NCI-H748 treated with DMSO at 0.1 percent for 48 hours (cell line): ENCODE measurements at regions not wholly inside any gene's neighbourhood (a gene's known extent, or its start where the extent isn't known, plus 50 kb on each side); places are given as distances from the start of the nearest gene placed in this dataset.
"Not testable (repeated sequence)": the region's sequence is repeated elsewhere in the genome, so short reads cannot be mapped to it uniquely, and the experiment has no call there.

Experiments used
- DNase-seq: peaks from one replicate; lab custom pipeline; 2025; lab: John Stamatoyannopoulos, UW

GRCh38 chr1:177891809-177892208 lies 78.0 kb downstream of the SEC16B start:
- DNase-seq, result no peak

- DNase-seq, result no peak
These were observed 79.4 kb downstream of the SEC16B start for GRCh38 chr1:177890479-177890878.

GRCh38 chr1:177884479-177885021 lies 85.3 kb downstream of the SEC16B start:
- DNase-seq, result no peak

GRCh38 chr1:177883581-177883980 lies 86.3 kb downstream of the SEC16B start:
- DNase-seq, result no peak

GRCh38 chr1:177880339-177880891 lies 89.4 kb downstream of the SEC16B start:
- DNase-seq, result peak; percentile 2

- no peak for DNase-seq
These were observed 92.8 kb downstream of the SEC16B start for GRCh38 chr1:177877086-177877485.

- DNase-seq, result no peak
These were observed 96.6 kb downstream of the SEC16B start for GRCh38 chr1:177873238-177873637.

- peak; percentile 59 for DNase-seq
These were observed 97.5 kb downstream of the SEC16B start for GRCh38 chr1:177872308-177872900.

GRCh38 chr1:177871613-177872307 lies 98.1 kb downstream of the SEC16B start:
- no peak for DNase-seq

- no peak for DNase-seq
These were observed 100.3 kb downstream of the SEC16B start for GRCh38 chr1:177869586-177869985.

GRCh38 chr1:177869011-177869410 lies 100.8 kb downstream of the SEC16B start:
- DNase-seq, result not testable (repeated sequence)

- no peak for DNase-seq
These were observed 104.1 kb downstream of the SEC16B start for GRCh38 chr1:177865807-177866206.

- DNase-seq, result no peak
These were observed 105.1 kb downstream of the SEC16B start for GRCh38 chr1:177864538-177865305.

- DNase-seq, result no peak
These were observed 106.1 kb downstream of the SEC16B start for GRCh38 chr1:177863796-177864195.

- no peak for DNase-seq
These were observed 106.9 kb downstream of the SEC16B start for GRCh38 chr1:177862916-177863315.

- DNase-seq, result no peak
These were observed 110.3 kb downstream of the SEC16B start for GRCh38 chr1:177859572-177859971.

- peak; percentile 18 for DNase-seq
These were observed 111.5 kb downstream of the SEC16B start for GRCh38 chr1:177858332-177858821.

- DNase-seq, result no peak
These were observed 112.6 kb downstream of the SEC16B start for GRCh38 chr1:177857285-177857684.

- no peak for DNase-seq
These were observed 114.9 kb downstream of the SEC16B start for GRCh38 chr1:177854951-177855350.

- DNase-seq, result no peak
These were observed 120.1 kb downstream of the SEC16B start for GRCh38 chr1:177849579-177850290.

GRCh38 chr1:177849130-177849529 lies 120.7 kb downstream of the SEC16B start:
- DNase-seq, result no peak

- no peak for DNase-seq
These were observed 121.3 kb downstream of the SEC16B start for GRCh38 chr1:177848577-177848976.
